NT2/D1 (cell line): ENCODE measurements at regions not wholly inside any gene's neighbourhood (a gene's known extent, or its start where the extent isn't known, plus 50 kb on each side); places are given as distances from the start of the nearest gene placed in this dataset.

ENCODE experiments used
- YY1 ChIP-seq: IDR thresholded peaks from 2 replicates; pipeline ENCODE4 v1.6.1; 2011; ENCODE audit not compliant: insufficient read length, insufficient read depth
- ZNF274 ChIP-seq: IDR thresholded peaks from 2 replicates; pipeline ENCODE4 v1.6.1; 2011; ENCODE audit warnings: mild to moderate bottlenecking, low read depth, low read length

DNA sequence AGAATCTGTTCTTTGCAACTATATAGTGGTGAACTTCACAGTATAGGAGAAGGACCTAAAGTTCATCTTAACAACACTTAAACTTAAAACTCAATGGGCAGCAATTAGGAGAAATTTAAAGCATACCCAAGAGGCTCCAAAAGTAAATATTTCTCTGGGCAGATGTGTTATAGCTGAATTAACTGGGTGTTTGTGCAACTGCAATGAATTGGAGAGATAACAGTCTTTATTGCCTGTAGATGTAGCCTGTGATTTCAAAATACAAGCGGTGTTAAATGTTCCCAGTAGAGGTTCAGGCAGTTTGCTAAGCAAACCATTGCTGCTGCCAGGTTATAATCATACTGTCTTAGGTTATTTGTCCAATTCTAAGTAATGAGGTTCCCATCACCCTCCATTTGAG lies 294.1 kb upstream of the MTNR1B start:
- no peak for TF ChIP-seq ZNF274
- TF ChIP-seq YY1 = no peak
